Uterus (tissue), 2 donors: ENCODE measurements at regions not wholly inside any gene's neighbourhood (a gene's known extent, or its start where the extent isn't known, plus 50 kb on each side); places are given as distances from the start of the nearest gene placed in this dataset.

Experiments
- POLR2A ChIP-seq, 2 donors: fragments of 450-650 bp; IDR thresholded peaks; one replicate each; pipeline ENCODE4 v1.6.1; 2016; ENCODE audit warnings: antibody characterized with exemption in 2 of 2, mild to moderate bottlenecking in 1 of 2, moderate library complexity in 1 of 2
- TF ChIP-seq, protein P1 (sequence below), 4 experiments: fragments of 200-600 bp in 2 of 4; fragments of 450-650 bp in 2 of 4; sonication (generic) in 2 of 4; IDR thresholded peaks; one replicate each; pipeline ENCODE4 v1.5.1; 2016 to 2019; ENCODE audit warnings: antibody characterized with exemption in 4 of 4, mild to moderate bottlenecking in 2 of 4, moderate library complexity in 1 of 4

DNA sequence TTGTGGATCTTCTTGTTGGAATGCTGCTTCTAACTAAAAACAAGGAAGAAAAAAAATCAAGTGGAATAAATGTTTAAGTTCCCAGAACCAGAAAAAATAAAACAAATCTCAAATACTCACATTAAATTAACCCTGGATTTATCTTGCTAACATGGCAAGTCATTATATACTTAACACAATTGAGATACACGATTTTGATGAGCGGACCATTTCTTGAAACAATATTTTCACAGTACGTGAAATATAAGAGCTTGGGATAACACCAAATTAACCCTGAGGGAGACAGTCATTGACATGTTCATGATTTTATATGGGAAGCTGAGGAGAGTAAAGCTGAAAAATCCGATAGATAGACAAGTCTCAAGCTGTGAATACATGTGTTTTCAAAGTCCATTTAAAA is 128.6 kb downstream of the PTCSC3 start:
- TF ChIP-seq, protein P1, sequence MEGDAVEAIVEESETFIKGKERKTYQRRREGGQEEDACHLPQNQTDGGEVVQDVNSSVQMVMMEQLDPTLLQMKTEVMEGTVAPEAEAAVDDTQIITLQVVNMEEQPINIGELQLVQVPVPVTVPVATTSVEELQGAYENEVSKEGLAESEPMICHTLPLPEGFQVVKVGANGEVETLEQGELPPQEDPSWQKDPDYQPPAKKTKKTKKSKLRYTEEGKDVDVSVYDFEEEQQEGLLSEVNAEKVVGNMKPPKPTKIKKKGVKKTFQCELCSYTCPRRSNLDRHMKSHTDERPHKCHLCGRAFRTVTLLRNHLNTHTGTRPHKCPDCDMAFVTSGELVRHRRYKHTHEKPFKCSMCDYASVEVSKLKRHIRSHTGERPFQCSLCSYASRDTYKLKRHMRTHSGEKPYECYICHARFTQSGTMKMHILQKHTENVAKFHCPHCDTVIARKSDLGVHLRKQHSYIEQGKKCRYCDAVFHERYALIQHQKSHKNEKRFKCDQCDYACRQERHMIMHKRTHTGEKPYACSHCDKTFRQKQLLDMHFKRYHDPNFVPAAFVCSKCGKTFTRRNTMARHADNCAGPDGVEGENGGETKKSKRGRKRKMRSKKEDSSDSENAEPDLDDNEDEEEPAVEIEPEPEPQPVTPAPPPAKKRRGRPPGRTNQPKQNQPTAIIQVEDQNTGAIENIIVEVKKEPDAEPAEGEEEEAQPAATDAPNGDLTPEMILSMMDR (IDR thresholded peaks at IDR 0.05): no peak
- TF ChIP-seq POLR2A (IDR thresholded peaks at IDR 0.05): no peak
